PC-9 (cell line): ENCODE measurements at regions not wholly inside any gene's neighbourhood (a gene's known extent, or its start where the extent isn't known, plus 50 kb on each side); places are given as distances from the start of the nearest gene placed in this dataset.

ENCODE experiments used
- CTCF ChIP-seq: fragments of 200-600 bp; sonication (generic); conservative IDR thresholded peaks from 2 replicates; pipeline ENCODE4 v1.6.1; 2017; ENCODE audit warnings: mixed run types, antibody characterized with exemption, mild to moderate bottlenecking, moderate library complexity
- EZH2 ChIP-seq: fragments of 200-600 bp; sonication (generic); IDR thresholded peaks from 2 replicates; pipeline ENCODE4 v1.8.0; 2017; ENCODE audit warnings: antibody characterized with exemption, low read depth

DNA sequence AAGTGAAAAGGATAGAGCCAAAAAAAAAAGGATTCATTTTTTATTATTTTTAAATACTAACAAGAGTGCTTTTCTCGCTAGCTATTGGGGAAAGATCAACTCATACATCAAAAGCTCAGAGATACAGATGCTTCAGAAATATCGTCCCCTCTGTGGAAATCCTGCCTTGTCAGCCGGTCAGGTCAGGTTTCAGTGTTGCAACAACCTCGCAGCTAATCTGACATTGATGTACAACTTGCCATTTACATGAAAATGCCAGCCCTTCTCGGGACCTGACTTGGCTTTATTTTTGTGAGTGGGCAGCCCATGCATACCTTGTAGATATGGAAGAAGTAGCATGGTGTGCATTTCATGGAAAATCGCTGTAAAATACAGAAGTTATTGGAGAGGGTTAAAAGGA is 358.8 kb upstream of the ADAMTS16 start:
- TF ChIP-seq CTCF (no peak), EZH2 (no peak)
